LNCAP (cell line): ENCODE measurements at regions not wholly inside any gene's neighbourhood (a gene's known extent, or its start where the extent isn't known, plus 50 kb on each side); places are given as distances from the start of the nearest gene placed in this dataset.

ENCODE experiments used
- CTCF ChIP-seq: fragments of 450-650 bp; IDR thresholded peaks from 2 replicates; pipeline ENCODE4 v1.5.1; 2017; ENCODE audit warnings: mild to moderate bottlenecking

GRCh38 chr20:60242836-60243505 lies 284.7 kb downstream of the CDH26 start:
- no peak for TF ChIP-seq CTCF

- TF ChIP-seq CTCF: no peak
Observed at GRCh38 chr20:60244373-60245146, 286.3 kb downstream of the CDH26 start.

- TF ChIP-seq CTCF: no peak
Observed at GRCh38 chr20:60246751-60247150, 288.5 kb downstream of the CDH26 start.

GRCh38 chr20:60249436-60249835 lies 291.2 kb downstream of the CDH26 start:
- no peak for TF ChIP-seq CTCF

- no peak for TF ChIP-seq CTCF
Observed at GRCh38 chr20:60250251-60250650, 292.0 kb downstream of the CDH26 start.

GRCh38 chr20:60252866-60253265 lies 294.6 kb downstream of the CDH26 start:
- no peak for TF ChIP-seq CTCF

GRCh38 chr20:60253471-60253870 lies 295.2 kb downstream of the CDH26 start:
- no peak for TF ChIP-seq CTCF
